HCT116 (cell line): ENCODE measurements at regions not wholly inside any gene's neighbourhood (a gene's known extent, or its start where the extent isn't known, plus 50 kb on each side); places are given as distances from the start of the nearest gene placed in this dataset.
"Not testable (repeated sequence)": the region's sequence is repeated elsewhere in the genome, so short reads cannot be mapped to it uniquely, and the experiment has no call there.

Experiments
- EZH2phosphoT487 ChIP-seq: fragments of 200-600 bp; IDR thresholded peaks from 2 replicates; pipeline ENCODE4 v1.6.1; 2018; ENCODE audit warnings: antibody characterized with exemption, borderline replicate concordance
- FOSL1 ChIP-seq: IDR thresholded peaks from 2 replicates; pipeline ENCODE4 v1.6.1; 2012; ENCODE audit warnings: low read depth
- JUND ChIP-seq: IDR thresholded peaks from 2 replicates; pipeline ENCODE4 v1.6.1; 2012
- POLR2A ChIP-seq: IDR thresholded peaks from 2 replicates; pipeline ENCODE4 v1.7.0; 2011; ENCODE audit warnings: borderline replicate concordance; ENCODE audit not compliant: insufficient read depth, insufficient read length; ENCODE audit errors: extremely low read depth
- SIN3A ChIP-seq: IDR thresholded peaks from 2 replicates; pipeline ENCODE4 v1.6.1; 2012; ENCODE audit warnings: low read depth
- YY1 ChIP-seq: IDR thresholded peaks from 2 replicates; pipeline ENCODE4 v1.6.1; 2011; ENCODE audit warnings: low read length, low read depth, moderate library complexity, mild to moderate bottlenecking; ENCODE audit not compliant: insufficient replicate concordance; ENCODE audit errors: extremely low read depth
- TF ChIP-seq, protein P1 (sequence below), 3 experiments: fragments of 200-600 bp in 1 of 3; sonication (generic) in 1 of 3; IDR thresholded peaks in 2 of 3; conservative IDR thresholded peaks in 1 of 3; 2 replicates each; pipeline ENCODE4 v1.5.1; 2012 to 2017; ENCODE audit warnings: low read depth in 2 of 3, low read length in 2 of 3, antibody characterized with exemption in 1 of 3, borderline replicate concordance in 1 of 3, control low read depth in 1 of 3, mild to moderate bottlenecking in 1 of 3, mixed read lengths in 1 of 3, mixed run types in 1 of 3, moderate library complexity in 1 of 3; ENCODE audit not compliant: insufficient read depth in 1 of 3
- TF ChIP-seq, protein P2 (sequence below): IDR thresholded peaks from 2 replicates; pipeline ENCODE4 v1.6.1; 2012
- TF ChIP-seq, protein P3 (sequence below): IDR thresholded peaks from 2 replicates; pipeline ENCODE4 v1.6.1; 2012

DNA sequence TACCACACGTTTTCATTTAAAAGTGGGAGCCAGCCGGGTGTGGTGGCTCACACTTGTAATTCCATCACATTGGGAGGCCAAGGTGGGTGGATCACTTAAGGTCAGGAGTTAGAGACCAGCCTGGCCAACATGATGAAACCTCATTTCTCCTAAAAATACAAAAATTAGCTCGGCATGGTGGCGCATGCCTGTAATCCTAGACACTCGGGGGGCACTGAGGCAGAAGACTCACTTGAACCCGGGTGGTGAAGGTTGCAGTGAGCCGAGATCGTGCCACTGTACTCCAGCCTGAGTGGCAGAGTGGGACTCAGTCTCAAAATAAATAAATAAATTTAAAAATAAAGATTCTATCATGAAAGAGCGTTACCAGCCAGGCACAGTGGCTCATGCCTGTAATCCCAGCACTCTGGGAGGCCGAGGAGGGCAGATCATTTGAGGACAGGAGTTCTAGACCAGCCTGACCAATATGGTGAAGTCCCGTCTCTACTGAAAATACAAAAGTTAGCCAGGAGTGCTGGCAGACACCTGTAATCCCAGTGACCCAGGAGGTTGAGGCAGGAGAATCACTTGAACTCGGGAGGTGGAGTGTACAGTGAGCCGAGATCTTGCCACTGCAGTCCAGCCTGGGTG lies 135.4 kb upstream of the TPTE start:
- TF ChIP-seq, protein P1, sequence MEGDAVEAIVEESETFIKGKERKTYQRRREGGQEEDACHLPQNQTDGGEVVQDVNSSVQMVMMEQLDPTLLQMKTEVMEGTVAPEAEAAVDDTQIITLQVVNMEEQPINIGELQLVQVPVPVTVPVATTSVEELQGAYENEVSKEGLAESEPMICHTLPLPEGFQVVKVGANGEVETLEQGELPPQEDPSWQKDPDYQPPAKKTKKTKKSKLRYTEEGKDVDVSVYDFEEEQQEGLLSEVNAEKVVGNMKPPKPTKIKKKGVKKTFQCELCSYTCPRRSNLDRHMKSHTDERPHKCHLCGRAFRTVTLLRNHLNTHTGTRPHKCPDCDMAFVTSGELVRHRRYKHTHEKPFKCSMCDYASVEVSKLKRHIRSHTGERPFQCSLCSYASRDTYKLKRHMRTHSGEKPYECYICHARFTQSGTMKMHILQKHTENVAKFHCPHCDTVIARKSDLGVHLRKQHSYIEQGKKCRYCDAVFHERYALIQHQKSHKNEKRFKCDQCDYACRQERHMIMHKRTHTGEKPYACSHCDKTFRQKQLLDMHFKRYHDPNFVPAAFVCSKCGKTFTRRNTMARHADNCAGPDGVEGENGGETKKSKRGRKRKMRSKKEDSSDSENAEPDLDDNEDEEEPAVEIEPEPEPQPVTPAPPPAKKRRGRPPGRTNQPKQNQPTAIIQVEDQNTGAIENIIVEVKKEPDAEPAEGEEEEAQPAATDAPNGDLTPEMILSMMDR (IDR thresholded peaks at IDR 0.05 in 2 of 3, conservative IDR thresholded peaks at IDR 0.05 in 1 of 3; ENCODE audit: borderline replicate concordance in 1 of 3, insufficient read depth in 1 of 3, low read depth in 2 of 3, low read length in 2 of 3), result not testable (repeated sequence)
- TF ChIP-seq POLR2A, YY1, FOSL1, JUND, SIN3A, EZH2phosphoT487: not testable (repeated sequence)
- TF ChIP-seq, protein P2, sequence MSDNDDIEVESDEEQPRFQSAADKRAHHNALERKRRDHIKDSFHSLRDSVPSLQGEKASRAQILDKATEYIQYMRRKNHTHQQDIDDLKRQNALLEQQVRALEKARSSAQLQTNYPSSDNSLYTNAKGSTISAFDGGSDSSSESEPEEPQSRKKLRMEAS, result not testable (repeated sequence)
- TF ChIP-seq, protein P3, sequence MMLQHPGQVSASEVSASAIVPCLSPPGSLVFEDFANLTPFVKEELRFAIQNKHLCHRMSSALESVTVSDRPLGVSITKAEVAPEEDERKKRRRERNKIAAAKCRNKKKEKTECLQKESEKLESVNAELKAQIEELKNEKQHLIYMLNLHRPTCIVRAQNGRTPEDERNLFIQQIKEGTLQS, result not testable (repeated sequence)
